ENCODE measurements at regions not wholly inside any gene's neighbourhood (a gene's known extent, or its start where the extent isn't known, plus 50 kb on each side); places are given as distances from the start of the nearest gene placed in this dataset.

- TF ChIP-seq CTCF (IDR thresholded peaks at IDR 0.05) (no peak), EP300 (IDR thresholded peaks at IDR 0.05) (no peak), POLR2A (IDR thresholded peaks at IDR 0.05) (no peak), POLR2AphosphoS5 (IDR thresholded peaks at IDR 0.05) (no peak)
Measured at GRCh38 chr3:70868561-70868960, 556.1 kb upstream of the MDFIC2 start.

Data from stomach (tissue), 4 donors.